Keratinocyte (primary cell): ENCODE measurements at regions not wholly inside any gene's neighbourhood (a gene's known extent, or its start where the extent isn't known, plus 50 kb on each side); places are given as distances from the start of the nearest gene placed in this dataset.

Source experiments
- EZH2 ChIP-seq: IDR thresholded peaks from one replicate; pipeline ENCODE4 v1.6.1; 2012; ENCODE audit warnings: inconsistent platforms, mild to moderate bottlenecking, low read length, moderate library complexity
- TF ChIP-seq, protein P1 (sequence below), 3 experiments: IDR thresholded peaks in 1 of 3; conservative IDR thresholded peaks in 1 of 3; optimal IDR thresholded peaks in 1 of 3; 2 replicates in 2 of 3; 3 replicates in 1 of 3; pipeline versions ENCODE3 to v1.5.1; 2011; ENCODE audit warnings: low read length in 3 of 3, mild to moderate bottlenecking in 3 of 3, moderate library complexity in 2 of 3, control low read depth in 1 of 3, inconsistent platforms in 1 of 3; ENCODE audit not compliant: insufficient read depth in 2 of 3; ENCODE audit errors: extremely low read depth in 1 of 3

DNA sequence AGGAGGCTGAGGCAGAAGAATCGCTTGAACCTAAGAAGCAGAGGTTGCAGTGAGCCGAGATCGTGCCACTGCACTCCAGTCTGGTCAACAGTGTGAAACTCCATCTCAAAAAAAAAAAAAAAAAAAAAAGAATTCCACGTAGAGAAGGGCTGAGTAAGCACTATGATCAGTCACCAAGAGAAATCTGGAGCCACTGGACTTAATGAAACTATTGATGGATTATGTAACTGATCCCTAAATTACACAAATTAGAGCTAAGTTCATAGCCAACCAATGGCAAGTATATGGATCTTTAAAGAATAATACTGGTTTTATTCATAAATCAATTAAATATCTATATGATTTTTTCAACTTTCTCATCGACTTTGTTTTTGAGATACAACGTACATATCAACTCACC is 72.2 kb upstream of the ABLIM1 start:
- TF ChIP-seq, protein P1, sequence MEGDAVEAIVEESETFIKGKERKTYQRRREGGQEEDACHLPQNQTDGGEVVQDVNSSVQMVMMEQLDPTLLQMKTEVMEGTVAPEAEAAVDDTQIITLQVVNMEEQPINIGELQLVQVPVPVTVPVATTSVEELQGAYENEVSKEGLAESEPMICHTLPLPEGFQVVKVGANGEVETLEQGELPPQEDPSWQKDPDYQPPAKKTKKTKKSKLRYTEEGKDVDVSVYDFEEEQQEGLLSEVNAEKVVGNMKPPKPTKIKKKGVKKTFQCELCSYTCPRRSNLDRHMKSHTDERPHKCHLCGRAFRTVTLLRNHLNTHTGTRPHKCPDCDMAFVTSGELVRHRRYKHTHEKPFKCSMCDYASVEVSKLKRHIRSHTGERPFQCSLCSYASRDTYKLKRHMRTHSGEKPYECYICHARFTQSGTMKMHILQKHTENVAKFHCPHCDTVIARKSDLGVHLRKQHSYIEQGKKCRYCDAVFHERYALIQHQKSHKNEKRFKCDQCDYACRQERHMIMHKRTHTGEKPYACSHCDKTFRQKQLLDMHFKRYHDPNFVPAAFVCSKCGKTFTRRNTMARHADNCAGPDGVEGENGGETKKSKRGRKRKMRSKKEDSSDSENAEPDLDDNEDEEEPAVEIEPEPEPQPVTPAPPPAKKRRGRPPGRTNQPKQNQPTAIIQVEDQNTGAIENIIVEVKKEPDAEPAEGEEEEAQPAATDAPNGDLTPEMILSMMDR (optimal IDR thresholded peaks at IDR 0.05 in 1 of 3, IDR thresholded peaks at IDR 0.05 in 1 of 3, conservative IDR thresholded peaks at IDR 0.05 in 1 of 3; ENCODE audit: extremely low read depth in 1 of 3, insufficient read depth in 2 of 3, low read length in 3 of 3), result no peak
- TF ChIP-seq EZH2, result no peak
